Activated naive CD8-positive, alpha-beta T cell treated with anti-CD3 and anti-CD28 coated beads, Interleukin-2, amount 50 U/mL, for 24 hours (primary cell): ENCODE measurements at regions not wholly inside any gene's neighbourhood (a gene's known extent, or its start where the extent isn't known, plus 50 kb on each side); places are given as distances from the start of the nearest gene placed in this dataset.
"Not testable (repeated sequence)": the region's sequence is repeated elsewhere in the genome, so short reads cannot be mapped to it uniquely, and the experiment has no call there.

Experiments
- ATAC-seq: fragments of 150-1000 bp; cut with Tn5 transposase; one replicate; pipeline ENCODE4 v1.10.0; 2021
- DNase-seq: peaks from one replicate; pipeline ENCODE4 v3.0.0; 2021
- H3K27ac Mint-ChIP-seq: one replicate; pipeline ENCODE4 v1.8.0; 2021; ENCODE audit warnings: mild to moderate bottlenecking, mixed read lengths
- H3K27me3 Mint-ChIP-seq: one replicate; pipeline ENCODE4 v1.8.0; 2021; ENCODE audit warnings: mixed read lengths
- H3K36me3 Mint-ChIP-seq: one replicate; pipeline ENCODE4 v1.8.0; 2021; ENCODE audit warnings: low read depth, mixed read lengths
- H3K4me1 Mint-ChIP-seq: one replicate; pipeline ENCODE4 v1.8.0; 2021; ENCODE audit warnings: mixed read lengths
- H3K4me3 Mint-ChIP-seq: one replicate; pipeline ENCODE4 v1.8.0; 2021; ENCODE audit warnings: mild to moderate bottlenecking, moderate library complexity, mixed read lengths
- H3K9me3 Mint-ChIP-seq: one replicate; pipeline ENCODE4 v1.8.0; 2021; ENCODE audit warnings: mixed read lengths

DNA sequence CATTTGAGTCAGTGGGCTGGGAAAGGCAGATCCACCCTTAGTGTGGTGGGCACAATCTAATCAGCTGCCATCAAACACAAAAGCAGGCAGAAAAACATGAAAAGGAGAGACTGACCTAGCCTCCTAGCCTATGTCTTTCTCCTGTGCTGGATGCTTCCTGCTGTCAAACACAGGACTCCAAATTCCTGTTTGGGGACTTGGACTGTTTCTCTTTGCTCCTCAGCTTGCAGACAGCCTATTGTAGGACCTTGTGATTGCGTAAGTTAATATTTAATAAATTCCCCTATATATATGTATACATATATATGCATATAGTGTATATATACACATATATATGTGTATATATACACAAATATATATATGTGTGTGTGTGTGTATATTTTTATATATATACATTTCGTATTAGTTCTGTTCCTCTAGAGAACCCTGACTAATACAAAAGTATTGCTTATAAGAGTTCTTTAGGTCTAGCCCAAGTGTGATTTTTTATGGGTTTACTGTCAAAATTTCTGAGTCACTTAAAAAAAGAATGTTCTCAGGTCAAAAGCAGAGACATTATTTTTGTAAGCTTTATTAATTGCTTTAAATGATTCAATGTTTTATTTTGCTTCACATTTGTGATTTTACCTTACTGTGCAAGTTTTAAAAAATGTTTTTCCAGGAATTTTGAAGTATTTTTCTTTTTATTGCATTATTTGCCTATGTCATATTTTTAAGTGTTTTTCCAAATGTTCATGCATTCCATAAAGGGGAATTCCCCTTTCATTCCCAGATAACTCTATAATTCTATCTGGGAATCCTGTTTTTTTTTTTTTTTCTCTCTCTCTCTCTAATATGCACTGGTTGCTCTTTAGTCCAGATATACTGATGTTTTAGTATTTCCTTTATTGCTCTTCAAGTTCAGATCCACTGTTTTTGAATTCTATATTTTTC, 92.1 kb upstream of the ADAMTS5 start:
- DNase-seq: no peak
- Mint-ChIP-seq H3K4me3 (no peak overlapping the region), H3K27ac (no peak overlapping the region), H3K36me3 (no peaks in the 10 kb centered on the region), H3K9me3 (peaks cover 4% of the 10 kb centered on the region), H3K4me1 (no peaks in the 10 kb centered on the region), H3K27me3 (no peaks in the 10 kb centered on the region)
- no peak for ATAC-seq

DNA sequence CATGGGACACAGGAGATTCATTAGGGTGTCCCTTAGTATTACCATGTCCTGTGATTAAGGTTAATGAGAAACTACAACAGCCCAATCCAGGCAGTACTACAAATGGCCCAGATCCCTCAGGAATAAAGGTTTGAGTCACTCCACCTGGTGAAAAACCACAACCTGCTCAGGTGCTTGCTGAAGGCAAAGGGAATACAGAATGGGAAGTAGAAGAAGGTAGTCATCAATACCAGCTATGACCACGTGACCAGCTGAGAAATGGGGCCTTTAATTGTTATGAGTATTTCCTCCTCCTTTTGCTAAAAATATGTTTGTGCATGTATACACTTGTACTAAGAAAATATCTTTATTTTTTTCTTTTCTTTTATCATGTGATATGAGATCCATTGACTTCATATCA, 91.1 kb upstream of the ADAMTS5 start:
- Mint-ChIP-seq H3K4me1 (no peaks in the 10 kb centered on the region), H3K27ac (no peak overlapping the region), H3K27me3 (no peaks in the 10 kb centered on the region), H3K9me3 (peaks cover 4% of the 10 kb centered on the region), H3K4me3 (no peak overlapping the region), H3K36me3 (no peaks in the 10 kb centered on the region)
- ATAC-seq (no peak), DNase-seq (no peak)

DNA sequence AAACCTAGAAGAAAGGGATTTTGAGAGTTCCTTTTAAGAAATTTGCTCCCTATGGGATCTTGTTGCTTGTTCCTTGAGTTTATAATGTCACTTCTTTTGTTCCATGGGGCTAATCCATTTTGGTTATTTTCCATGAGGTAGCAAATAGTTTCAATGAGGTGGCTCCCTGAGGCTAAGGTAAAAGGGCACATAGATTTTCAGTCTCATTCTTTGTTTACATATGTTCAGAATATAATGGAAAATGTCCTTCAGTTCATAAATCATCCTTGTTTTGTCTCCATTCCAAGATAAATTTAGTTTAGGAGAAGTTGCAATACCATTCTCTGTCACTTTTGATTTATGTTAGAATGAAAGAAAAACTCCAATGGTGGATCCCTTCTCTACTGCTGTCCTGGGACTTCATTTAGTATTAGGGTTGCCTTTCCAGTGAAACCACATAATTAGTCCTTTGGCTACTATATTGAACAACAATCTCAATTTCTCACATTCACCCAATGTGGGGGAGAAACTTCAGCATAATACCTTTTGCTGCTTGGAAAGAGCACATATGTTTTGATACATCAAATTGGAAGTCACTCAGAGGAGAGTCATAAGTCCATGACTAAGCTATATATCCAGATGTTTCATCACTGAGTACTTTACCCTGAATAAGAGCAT, 80.9 kb upstream of the ADAMTS5 start:
- H3K36me3 Mint-ChIP-seq: no peaks in the 10 kb centered on the region
- no peak for ATAC-seq
- no peak overlapping the region for H3K27ac Mint-ChIP-seq
- H3K27me3 Mint-ChIP-seq: no peaks in the 10 kb centered on the region
- DNase-seq: no peak
- no peak overlapping the region for H3K4me3 Mint-ChIP-seq
- no peaks in the 10 kb centered on the region for H3K9me3 Mint-ChIP-seq
- H3K4me1 Mint-ChIP-seq: no peaks in the 10 kb centered on the region

DNA sequence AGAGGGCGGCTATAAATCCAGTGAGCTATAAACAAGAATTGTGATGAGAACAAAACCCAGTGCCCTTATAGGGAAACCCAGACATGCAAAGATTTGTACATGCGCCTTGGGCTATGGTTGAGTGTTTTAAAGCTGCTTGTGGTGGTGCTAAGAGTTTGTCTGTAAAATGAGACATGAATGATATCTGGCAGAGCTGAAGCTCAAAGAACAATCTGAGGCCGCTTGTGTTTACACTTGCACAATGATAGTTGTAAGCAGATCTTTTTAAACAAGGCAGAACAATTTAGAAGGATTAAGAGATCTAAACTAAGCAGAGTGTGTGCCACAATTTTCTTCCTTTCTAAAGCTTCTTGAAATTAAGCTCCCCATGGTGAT, 80.4 kb upstream of the ADAMTS5 start:
- H3K9me3 Mint-ChIP-seq: no peaks in the 10 kb centered on the region
- H3K36me3 Mint-ChIP-seq: no peaks in the 10 kb centered on the region
- no peak overlapping the region for H3K4me3 Mint-ChIP-seq
- no peaks in the 10 kb centered on the region for H3K4me1 Mint-ChIP-seq
- H3K27me3 Mint-ChIP-seq: no peaks in the 10 kb centered on the region
- no peak overlapping the region for H3K27ac Mint-ChIP-seq
- DNase-seq: no peak
- ATAC-seq: no peak

DNA sequence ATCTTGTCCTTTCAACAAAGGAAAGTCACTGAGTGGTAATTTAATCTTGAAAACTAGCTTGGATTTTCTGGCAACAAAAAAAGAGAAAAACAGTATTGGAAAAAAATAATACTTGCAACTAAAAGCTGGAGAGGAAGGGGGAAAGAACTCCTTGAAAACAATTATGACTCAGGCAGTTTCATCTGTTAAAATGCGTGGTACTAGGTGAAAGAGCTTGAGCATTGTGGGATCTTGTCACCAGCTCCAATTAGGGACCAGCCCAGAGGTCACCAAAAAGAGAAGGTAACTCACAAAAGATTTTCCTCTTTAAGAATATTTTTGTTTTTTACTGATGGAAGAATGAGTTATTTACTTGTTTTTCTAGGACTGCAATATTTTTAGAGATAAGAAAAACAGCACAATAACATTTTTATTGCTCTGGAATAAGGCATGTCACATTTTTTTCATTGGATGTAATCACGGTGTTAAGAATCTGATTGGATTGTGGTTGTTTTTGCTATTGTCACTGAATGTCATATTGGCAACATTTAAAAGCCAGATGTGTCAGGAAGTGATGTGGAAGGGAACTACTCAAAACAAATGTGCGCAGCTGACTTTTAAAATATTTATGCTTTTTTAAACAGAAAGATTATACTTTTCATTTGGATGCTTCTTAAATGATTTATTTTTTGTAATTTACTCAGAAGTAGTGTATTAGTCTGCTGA, 78.5 kb upstream of the ADAMTS5 start:
- H3K36me3 Mint-ChIP-seq: no peaks in the 10 kb centered on the region
- H3K4me1 Mint-ChIP-seq: no peaks in the 10 kb centered on the region
- DNase-seq (no peak), ATAC-seq (no peak)
- H3K27me3 Mint-ChIP-seq: no peaks in the 10 kb centered on the region
- no peak overlapping the region for H3K27ac Mint-ChIP-seq
- H3K9me3 Mint-ChIP-seq: no peaks in the 10 kb centered on the region
- no peak overlapping the region for H3K4me3 Mint-ChIP-seq

DNA sequence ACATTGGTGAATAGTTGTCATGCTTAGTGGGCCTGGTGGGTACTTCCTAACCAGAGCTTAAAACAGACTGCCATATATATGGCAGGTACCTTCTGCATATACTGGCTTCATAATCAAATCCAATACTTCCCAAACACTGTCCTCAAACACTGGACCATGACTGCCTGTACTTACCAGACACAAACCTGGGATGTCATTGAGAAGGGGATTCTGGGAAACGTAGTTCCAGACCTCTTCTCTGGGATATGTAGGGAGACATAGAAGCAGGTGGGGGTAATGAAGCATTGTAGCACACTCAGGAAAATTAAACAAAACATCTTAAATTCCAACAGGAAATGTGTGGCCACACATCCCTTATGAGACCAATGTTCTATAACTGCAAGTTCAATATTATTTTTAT, 76.5 kb upstream of the ADAMTS5 start:
- ATAC-seq: no peak
- no peak overlapping the region for H3K27ac Mint-ChIP-seq

DNA sequence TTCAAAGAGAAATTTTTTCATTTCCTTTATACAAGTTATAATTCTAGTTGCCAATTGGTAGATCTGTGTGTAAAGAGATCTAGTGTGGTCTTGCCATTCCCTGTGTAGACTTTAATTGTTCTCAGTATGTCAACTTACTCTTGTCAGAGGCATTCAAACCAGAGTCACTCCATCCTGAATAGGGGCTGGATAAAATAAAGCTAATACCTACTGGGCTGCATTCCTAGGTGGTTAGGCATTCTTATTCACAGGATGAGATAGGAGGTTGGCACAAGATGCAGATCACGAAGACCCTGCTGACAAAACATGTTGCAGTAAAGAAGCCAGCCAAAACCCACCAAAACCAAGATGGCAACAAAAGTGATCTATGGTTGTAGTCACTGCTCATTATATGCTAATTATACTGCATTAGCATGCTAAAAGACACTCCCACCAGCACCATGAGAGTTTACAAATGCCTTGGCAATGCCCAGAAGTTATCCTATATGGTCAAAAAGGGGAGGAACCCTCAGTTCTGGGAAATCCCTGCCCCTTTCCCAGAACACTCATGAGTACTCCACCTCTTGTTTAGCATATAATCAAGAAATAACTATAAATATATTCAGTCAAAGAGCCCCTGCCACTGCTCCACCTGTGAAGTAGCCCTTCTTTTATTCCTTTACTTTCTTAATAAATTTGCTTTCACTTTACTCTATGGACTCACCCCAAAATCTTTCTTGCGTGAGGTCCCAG, 74.0 kb upstream of the ADAMTS5 start:
- no peak for ATAC-seq
- Mint-ChIP-seq H3K27me3 (no peaks in the 10 kb centered on the region), H3K27ac (no peak overlapping the region), H3K4me3 (no peak overlapping the region), H3K9me3 (no peaks in the 10 kb centered on the region), H3K4me1 (no peaks in the 10 kb centered on the region), H3K36me3 (no peaks in the 10 kb centered on the region)
- no peak for DNase-seq

More for the DNA sequence above, 76.5 kb upstream of the ADAMTS5 start:
- no peak for DNase-seq
- H3K9me3 Mint-ChIP-seq: no peaks in the 10 kb centered on the region
- no peaks in the 10 kb centered on the region for H3K27me3 Mint-ChIP-seq
- H3K4me1 Mint-ChIP-seq: no peaks in the 10 kb centered on the region
- no peaks in the 10 kb centered on the region for H3K36me3 Mint-ChIP-seq
- H3K4me3 Mint-ChIP-seq: no peak overlapping the region

DNA sequence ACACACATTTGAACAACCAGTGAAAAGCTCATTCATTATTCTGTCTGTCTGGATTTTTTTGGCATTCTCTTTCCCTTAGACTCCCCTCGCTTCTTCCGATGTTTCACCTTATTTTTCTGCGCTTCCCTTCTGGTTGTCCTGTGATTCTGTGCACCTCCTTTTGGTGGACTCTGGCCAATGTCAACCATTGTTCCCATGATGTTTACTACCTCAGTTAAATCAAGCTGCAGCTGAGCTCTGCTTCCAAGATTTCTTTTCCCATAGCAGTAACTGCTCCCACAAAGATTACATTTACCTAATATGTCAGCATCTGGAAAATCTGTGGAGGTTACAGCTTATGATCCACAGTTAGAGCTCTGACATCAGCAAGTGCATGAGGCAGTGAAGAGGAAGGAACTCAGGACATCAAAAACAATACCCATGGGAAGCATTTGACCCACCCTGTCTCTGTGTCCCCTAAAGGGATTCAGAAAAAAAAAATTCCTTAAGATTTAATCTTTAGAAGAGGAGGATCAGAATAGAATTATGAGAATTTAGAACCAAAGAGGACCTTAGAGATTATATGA, 69.9 kb upstream of the ADAMTS5 start:
- H3K27me3 Mint-ChIP-seq: no peaks in the 10 kb centered on the region
- H3K27ac Mint-ChIP-seq: no peak overlapping the region
- H3K4me3 Mint-ChIP-seq: no peak overlapping the region
- H3K36me3 Mint-ChIP-seq: no peaks in the 10 kb centered on the region
- H3K9me3 Mint-ChIP-seq: no peaks in the 10 kb centered on the region
- no peaks in the 10 kb centered on the region for H3K4me1 Mint-ChIP-seq
- DNase-seq (no peak), ATAC-seq (no peak)

DNA sequence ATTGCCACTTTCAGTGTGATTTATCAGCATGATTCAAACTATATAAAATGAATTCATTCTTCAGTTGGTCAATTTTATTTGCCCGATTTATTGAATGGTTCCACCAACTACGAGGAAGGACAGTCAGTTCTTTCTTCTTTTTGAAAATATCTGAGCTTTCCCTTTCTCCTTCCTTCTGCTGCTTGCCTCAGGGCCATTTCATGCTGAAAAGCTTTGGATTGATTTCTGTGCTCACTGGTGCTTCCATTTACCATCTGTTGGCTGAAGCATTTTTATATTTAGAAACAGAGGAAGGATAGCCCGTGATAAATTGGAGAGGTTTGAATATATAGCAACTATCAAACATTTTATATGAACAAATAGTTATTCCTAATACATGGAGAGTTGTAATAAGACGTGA, 68.9 kb upstream of the ADAMTS5 start:
- H3K27ac Mint-ChIP-seq: no peak overlapping the region
- ATAC-seq (no peak), DNase-seq (no peak)
- H3K27me3 Mint-ChIP-seq: no peaks in the 10 kb centered on the region
- H3K36me3 Mint-ChIP-seq: no peaks in the 10 kb centered on the region
- H3K4me1 Mint-ChIP-seq: no peaks in the 10 kb centered on the region
- no peaks in the 10 kb centered on the region for H3K9me3 Mint-ChIP-seq
- no peak overlapping the region for H3K4me3 Mint-ChIP-seq

DNA sequence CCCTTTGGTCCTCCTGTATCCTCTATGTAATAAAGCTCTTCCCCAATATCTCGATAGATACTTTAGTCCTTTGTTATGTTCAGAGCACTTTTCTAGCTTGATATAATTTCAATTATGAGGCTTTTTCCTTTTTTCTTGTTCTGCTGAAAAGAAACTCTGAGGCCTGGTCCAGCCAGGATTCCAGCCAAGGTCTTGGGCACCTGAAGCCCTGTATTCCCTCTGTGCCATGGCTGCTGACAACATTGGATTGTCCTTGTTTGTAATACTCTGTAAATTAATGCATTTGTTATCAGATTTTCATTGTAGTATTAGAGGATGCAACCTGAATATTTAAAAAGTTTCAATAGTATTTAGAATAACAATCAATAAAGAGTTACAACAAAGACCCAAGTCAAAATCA, 67.9 kb upstream of the ADAMTS5 start:
- H3K9me3 Mint-ChIP-seq: no peaks in the 10 kb centered on the region
- no peak for ATAC-seq

DNA sequence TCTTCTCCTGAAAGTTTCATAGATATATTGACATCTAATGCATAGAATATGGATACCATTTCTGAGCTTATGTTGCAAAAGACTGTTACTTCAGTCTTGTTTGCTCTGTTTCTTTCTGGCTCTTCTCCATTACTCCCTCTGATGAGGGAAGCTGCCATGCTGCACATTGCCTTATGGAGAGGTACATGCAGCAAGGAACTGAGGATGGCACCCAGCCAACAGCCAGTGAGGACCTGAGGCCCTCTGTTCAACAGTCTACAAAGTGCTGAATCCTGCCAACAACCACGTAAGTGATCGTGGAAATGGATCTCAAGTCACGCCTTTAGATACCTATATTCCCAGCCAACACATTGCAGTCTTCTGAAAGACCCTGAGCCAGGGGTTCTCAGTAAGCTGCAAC, 66.6 kb upstream of the ADAMTS5 start:
- Mint-ChIP-seq H3K27me3 (no peaks in the 10 kb centered on the region), H3K9me3 (no peaks in the 10 kb centered on the region), H3K27ac (no peak overlapping the region), H3K4me1 (no peaks in the 10 kb centered on the region), H3K4me3 (no peak overlapping the region), H3K36me3 (no peaks in the 10 kb centered on the region)
- ATAC-seq (no peak), DNase-seq (no peak)

More for the DNA sequence above, 67.9 kb upstream of the ADAMTS5 start:
- H3K36me3 Mint-ChIP-seq: no peaks in the 10 kb centered on the region
- H3K27ac Mint-ChIP-seq: no peak overlapping the region
- no peaks in the 10 kb centered on the region for H3K4me1 Mint-ChIP-seq
- H3K4me3 Mint-ChIP-seq: no peak overlapping the region
- H3K27me3 Mint-ChIP-seq: no peaks in the 10 kb centered on the region
- DNase-seq: no peak

DNA sequence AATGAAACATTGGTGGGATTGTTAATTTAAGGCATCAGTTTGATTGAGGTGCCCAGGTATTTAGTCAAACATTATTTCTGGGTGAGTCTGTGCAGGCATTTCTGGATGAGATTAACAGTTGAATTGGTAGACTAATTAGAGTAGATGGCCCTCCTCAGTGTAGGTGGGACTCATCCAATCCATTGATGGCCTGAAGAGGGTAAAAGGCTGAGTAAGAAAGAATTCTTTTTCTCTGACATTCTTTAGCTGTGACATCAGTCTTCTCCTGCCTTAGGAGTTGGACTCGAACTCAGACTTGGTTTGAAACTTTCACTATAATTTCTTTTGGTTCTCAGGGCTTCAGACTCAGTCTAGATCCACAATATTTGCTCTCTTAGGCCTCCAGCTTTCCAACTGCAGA, 59.6 kb upstream of the ADAMTS5 start:
- ATAC-seq: no peak
- no peaks in the 10 kb centered on the region for H3K9me3 Mint-ChIP-seq
- H3K4me1 Mint-ChIP-seq: no peaks in the 10 kb centered on the region
- H3K4me3 Mint-ChIP-seq: no peak overlapping the region
- no peak for DNase-seq
- no peak overlapping the region for H3K27ac Mint-ChIP-seq
- H3K36me3 Mint-ChIP-seq: no peaks in the 10 kb centered on the region
- H3K27me3 Mint-ChIP-seq: peaks cover 1% of the 10 kb centered on the region

DNA sequence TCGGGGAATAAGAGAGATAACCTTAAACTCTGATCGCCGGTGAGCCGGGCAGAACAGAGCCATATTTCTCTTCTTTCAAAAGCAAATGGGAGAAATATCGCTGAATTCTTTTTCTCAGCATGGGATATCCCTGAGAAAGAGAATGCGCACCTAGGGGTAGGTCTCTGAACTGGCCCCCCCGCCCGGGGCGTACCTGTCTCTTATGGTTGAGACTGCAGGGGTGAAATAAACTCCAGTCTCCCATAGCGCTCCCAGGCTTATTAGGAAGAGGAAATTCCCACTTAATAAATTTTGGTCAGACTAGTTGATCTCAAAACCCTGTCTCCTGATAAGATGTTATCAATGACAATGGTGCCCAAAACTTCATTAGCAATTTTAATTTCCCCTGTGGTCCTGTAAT, 58.8 kb upstream of the ADAMTS5 start:
- not testable (repeated sequence) for H3K27ac Mint-ChIP-seq, H3K27me3 Mint-ChIP-seq, H3K4me1 Mint-ChIP-seq, H3K9me3 Mint-ChIP-seq, ATAC-seq, DNase-seq, H3K36me3 Mint-ChIP-seq, H3K4me3 Mint-ChIP-seq

DNA sequence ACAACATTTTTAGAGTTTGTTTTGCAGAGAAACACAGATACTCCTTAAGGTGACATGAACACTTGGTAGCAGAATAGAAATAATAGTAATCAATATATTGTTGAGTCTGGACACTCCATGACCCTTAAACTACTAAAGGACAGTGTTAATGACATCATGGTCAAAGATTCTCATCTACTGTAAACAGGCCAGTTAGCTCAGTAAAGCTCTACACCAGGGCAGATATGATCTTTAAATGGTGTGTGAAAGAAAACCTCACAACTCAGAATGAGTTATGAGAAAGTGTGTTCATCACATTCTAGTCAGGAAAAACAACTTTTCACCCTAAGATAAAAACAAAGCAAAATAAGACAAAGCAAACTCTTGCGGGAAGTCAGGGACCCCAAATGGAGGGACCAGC, 58.1 kb upstream of the ADAMTS5 start:
- H3K27ac Mint-ChIP-seq: no peak overlapping the region
- H3K9me3 Mint-ChIP-seq: no peaks in the 10 kb centered on the region
- ATAC-seq (no peak), DNase-seq (no peak)
- peaks cover 1% of the 10 kb centered on the region for H3K27me3 Mint-ChIP-seq
- no peaks in the 10 kb centered on the region for H3K36me3 Mint-ChIP-seq
- H3K4me3 Mint-ChIP-seq: no peak overlapping the region
- no peaks in the 10 kb centered on the region for H3K4me1 Mint-ChIP-seq
